OCI-LY7 (cell line): ENCODE measurements at regions not wholly inside any gene's neighbourhood (a gene's known extent, or its start where the extent isn't known, plus 50 kb on each side); places are given as distances from the start of the nearest gene placed in this dataset.

ENCODE experiments used
- EZH2phosphoT487 ChIP-seq: fragments of 200-600 bp; sonication (generic); IDR thresholded peaks from 2 replicates; pipeline ENCODE4 v1.6.1; 2018; ENCODE audit warnings: low read depth, borderline replicate concordance, mild to moderate bottlenecking, mixed run types, antibody characterized with exemption, low read length, moderate library complexity, mixed read lengths
- TF ChIP-seq, protein P1 (sequence below): fragments of 200-600 bp; sonication (generic); conservative IDR thresholded peaks from 2 replicates; pipeline ENCODE4 v1.5.1; 2014; ENCODE audit warnings: mild to moderate bottlenecking, antibody characterized with exemption, low read length, moderate library complexity, mixed read lengths

DNA sequence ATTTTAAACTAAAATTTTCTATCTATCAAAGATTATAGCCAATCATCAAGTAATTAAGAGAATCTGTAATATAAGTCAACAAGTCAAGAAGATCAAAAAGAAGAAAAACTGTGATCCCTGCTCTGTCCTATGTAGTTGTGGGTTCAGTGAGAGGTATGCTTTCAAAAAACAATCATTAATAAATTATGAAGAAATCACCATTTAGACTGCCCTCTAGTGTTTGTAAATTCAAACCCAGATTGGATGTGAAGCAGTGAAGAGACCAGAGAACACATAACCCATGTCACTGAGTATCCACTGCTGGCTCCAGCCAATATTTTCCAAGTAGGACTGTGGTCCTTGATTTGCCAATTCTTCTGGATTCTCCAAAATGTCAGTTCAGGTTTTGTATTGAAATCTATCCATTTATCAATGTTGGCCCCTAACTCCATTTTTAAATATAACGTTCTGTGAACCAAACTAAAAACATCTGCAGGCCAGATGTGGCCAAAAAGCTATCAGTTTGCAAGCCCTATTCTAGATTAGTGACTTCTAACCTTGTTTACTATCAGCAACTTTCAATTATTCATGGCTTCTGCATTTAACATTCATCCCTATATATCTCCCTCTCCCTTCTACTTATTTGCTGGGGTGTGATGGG, 467.5 kb upstream of the CXADR start:
- TF ChIP-seq, protein P1, sequence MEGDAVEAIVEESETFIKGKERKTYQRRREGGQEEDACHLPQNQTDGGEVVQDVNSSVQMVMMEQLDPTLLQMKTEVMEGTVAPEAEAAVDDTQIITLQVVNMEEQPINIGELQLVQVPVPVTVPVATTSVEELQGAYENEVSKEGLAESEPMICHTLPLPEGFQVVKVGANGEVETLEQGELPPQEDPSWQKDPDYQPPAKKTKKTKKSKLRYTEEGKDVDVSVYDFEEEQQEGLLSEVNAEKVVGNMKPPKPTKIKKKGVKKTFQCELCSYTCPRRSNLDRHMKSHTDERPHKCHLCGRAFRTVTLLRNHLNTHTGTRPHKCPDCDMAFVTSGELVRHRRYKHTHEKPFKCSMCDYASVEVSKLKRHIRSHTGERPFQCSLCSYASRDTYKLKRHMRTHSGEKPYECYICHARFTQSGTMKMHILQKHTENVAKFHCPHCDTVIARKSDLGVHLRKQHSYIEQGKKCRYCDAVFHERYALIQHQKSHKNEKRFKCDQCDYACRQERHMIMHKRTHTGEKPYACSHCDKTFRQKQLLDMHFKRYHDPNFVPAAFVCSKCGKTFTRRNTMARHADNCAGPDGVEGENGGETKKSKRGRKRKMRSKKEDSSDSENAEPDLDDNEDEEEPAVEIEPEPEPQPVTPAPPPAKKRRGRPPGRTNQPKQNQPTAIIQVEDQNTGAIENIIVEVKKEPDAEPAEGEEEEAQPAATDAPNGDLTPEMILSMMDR, result peak; percentile 84
- no peak for TF ChIP-seq EZH2phosphoT487
